GM18870 (cell line): ENCODE measurements at regions not wholly inside any gene's neighbourhood (a gene's known extent, or its start where the extent isn't known, plus 50 kb on each side); places are given as distances from the start of the nearest gene placed in this dataset.

Source experiments
- ATAC-seq: cut with Tn5 transposase; IDR thresholded peaks from one replicate; pipeline ENCODE4 v1.9.1; 2021; ENCODE audit warnings: moderate library complexity; ENCODE audit not compliant: unreplicated experiment

DNA sequence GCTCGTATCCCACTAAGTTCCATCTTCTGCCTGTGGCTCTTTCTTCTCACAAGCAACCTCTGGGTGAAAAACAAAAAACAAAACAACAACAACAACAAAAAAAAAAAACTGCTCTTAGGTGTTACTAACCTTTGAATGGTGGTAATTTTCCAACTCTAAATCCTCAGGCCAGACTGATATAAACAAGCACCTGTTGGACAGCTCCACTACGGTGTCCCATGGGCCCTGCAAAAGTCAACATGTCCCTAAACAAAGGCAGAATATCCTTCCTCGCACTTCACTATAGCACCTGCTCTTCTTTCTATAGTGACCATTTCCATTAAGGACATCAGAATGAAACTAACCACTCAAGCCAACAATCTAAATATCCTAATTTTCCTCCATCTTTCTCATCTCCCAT lies 54.6 kb upstream of the PARM1 start:
- no peak for ATAC-seq

GRCh38 chr4:74875451-74875850 lies 57.5 kb upstream of the PARM1 start:
- ATAC-seq = no peak

DNA sequence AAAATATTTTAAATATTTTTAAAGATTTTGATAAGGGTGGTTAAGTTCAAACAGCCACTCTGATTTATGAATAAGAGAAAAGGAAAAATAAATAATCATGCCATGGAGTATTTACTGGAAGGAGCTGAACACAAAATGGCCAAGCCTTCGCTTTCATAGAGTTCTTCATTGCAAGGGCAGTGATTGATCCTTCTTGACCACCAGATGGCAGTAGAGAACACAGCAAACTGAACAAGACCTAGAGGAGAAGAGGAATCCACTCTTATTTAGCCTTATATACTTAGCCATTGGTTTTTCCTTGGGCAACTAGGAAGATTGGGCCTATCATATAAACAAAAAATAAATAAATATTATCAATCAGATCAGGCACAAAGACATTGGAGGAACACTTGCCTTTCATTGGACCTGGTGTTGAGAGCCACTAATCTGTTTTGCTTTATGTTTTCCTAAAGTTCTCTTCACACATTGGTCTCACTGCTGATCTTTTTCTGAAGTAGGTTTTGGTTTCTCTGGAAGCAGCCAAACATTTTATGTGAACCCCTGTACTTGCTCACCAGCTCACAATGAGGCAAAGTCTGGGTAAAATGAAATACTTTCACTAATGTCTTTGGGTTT lies 58.1 kb upstream of the PARM1 start:
- ATAC-seq = peak; percentile 41

DNA sequence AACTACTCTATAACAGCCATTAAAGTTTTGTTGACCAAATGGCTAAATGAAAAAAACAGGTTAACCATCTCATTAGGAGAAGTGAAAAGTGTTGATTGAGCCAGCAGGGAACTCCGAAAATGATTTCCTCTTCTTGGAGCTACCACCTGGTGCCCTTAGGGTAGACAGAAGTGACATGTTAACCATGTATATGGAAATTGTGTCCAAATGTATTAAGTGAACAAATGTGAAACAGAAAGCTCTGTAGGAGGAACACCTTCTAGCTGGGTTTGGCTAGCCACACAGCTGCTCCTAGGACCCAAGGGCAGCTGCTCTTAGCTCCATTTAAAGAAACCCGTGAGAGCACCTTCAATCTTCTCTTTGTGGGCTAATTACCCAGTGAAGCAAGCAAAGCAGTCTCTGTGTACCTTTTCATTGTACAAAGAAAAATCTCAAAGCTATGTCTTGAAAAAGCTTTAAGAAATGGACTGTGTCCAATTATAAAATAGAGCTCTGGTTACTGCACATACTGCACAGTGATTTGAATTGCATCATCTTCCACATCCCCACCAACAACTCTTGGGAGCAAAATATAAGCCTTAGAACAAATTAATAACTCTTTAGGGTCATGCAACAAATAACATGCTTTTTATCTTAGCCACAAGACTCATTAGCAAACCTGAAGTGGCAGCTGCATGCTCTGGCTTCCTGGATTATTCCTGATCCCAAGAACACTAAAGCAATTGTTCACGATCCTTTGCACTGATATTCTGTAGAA lies 59.2 kb upstream of the PARM1 start:
- ATAC-seq = peak; percentile 95

- ATAC-seq = no peak
Measured at GRCh38 chr4:74858921-74859562, 64.7 kb upstream of the BTC start.

DNA sequence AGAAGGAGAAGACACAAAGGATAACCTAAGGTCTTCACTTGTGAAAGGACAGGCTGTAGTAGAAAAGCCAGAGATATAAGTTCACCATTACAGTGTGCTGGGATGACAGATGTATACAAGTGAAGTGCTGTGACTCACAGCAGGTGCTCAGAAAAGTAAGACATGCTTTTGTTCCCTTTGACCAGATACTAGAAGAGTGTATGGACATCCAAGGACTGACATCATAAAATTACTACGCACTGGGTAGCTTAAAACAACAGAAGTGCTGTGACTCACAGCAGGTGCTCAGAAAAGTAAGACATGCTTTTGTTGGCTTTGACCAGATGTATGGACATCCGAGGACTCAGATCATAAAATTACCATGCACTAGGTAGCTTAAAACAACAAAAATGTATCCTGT lies 61.6 kb upstream of the BTC start:
- no peak for ATAC-seq

- ATAC-seq = no peak
Measured at GRCh38 chr4:74848774-74849173, 54.5 kb upstream of the BTC start.

DNA sequence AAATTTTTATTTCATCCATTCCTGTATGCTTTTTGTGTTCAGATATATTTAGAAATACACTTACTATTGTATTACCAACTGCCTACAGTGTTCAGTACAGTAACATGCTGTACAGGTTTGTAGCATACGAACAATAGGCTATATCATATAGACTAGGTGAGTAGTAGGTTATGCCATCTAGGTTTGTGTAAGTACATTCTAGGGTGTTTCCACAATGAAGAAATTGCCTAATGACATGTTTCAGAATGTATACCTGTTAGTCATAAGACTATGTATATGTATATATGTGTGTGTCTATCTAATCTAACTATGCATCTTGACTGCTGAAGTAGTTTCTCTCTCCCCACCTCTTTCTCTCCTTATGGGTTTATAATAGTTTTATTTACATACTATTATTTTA lies 51.5 kb upstream of the BTC start:
- ATAC-seq = no peak
